Inflammatory macrophage (primary cell): ENCODE measurements at regions not wholly inside any gene's neighbourhood (a gene's known extent, or its start where the extent isn't known, plus 50 kb on each side); places are given as distances from the start of the nearest gene placed in this dataset.
"Not testable (repeated sequence)": the region's sequence is repeated elsewhere in the genome, so short reads cannot be mapped to it uniquely, and the experiment has no call there.

ENCODE experiments used
- DNase-seq, 2 donors: peaks; one replicate each; pipeline ENCODE4 v3.0.0-alpha.2; 2020 to 2022

DNA sequence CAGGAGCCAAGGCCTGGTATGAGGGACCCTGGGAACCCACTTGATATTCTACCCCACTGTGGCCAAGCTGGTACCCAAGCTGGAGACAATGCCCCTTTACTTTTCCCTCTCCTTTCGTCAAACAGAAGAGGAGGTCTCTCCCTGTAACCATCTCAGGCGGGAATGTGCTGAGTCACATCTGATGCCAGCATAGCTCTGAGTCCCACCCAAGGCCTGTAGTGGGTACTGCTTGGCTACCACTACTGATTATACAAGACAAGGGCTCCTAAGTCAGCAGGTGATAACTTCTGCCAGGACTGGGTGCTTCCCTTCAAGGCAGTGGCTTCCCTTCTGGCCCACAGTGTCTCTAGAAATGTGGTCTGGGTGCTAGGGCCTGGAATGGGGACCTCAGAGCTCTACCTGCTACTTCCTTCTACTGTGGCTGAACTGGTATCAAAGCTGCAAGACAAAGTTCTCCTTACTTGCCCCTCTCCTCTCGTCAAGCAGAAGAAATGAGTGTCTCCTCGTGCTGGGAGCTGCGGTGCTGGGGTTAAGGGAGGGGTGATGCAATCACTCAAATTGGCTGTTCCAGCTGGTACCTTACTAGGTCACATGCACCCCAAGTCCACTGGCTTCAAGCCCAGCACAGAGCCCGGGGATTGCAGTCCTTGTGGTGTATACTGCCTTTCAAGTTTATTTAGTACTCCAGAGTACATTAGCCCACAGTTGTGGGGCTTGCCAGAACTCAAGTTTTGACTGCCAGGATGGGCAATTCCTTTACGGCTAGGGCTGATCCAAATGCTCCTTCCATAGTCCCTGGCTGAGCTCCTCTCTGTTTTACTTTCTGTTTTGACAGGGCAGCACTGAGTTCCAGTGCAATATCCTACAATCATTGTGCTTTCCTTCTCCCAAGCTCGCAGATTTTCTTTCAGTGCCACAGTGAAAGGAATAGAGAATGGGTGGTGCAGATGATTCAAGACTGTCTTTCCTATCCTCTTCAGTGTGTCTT lies 419.7 kb upstream of the CNTN5 start:
- no peak for DNase-seq

DNA sequence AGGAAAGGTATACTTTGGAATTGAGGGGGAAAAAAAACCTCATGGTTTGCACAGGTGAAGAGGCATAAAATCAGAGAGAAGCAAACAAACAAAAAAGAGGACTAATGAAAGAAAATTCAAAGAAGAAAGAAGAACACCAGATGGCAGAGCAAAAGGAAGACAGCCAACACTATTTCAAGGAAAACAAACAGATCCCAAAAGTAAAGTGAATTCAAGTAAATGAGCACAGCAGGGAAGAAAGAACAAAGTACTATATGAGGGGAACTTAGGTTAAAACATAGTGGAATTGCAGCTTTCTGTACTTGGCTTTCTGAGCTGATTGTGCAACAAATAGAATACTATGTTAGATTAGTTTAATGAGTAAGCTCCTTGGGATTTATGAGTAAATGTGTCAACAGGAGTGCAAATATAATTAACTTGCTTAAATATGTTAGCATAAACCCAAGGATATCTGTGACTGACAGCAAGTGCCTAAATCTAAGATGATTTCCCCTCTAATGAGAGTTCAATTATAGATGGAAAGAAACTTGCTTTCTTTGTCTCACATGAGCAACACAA lies 404.6 kb upstream of the CNTN5 start:
- DNase-seq = no peak

- DNase-seq = no peak
Measured at GRCh38 chr11:98621767-98622166, 399.0 kb upstream of the CNTN5 start.

DNA sequence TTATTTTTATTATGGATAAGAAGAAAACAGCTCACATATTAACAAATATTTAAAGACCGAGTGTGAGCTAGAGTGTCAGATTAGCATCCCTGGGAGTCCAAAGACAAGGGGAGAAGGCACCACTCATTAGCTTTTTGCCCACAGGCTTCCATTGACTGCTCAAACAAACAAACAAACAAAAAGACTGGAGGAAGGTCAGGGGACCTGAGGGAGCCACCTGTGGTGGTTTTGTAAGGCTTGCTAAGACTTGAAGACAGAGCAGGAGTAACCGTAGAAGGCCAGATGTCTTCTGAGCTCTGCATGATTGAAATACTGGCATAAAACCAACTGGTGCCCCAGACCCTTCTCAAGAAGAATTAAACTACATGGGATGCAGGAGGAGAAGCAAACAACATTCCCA lies 395.2 kb upstream of the CNTN5 start:
- DNase-seq = no peak

DNA sequence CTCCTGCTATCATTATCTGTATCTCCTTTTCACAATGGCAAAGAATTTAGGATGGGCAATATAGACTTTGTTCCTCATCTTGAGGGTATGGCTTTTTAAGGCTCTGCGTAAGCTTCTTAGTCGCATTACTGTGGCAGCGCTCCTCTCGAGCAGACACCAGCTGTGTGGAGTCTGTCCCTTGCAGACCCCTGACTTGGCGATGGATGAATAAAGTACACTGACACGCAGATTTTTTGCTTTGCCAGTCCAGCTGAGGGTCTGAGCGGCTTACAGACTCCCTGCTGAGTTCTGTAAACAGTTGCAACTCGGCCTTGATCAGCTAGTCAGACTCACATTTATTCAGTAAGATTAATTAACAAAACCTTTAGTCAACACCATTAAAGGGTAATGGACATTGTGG lies 390.0 kb upstream of the CNTN5 start:
- no peak for DNase-seq

DNA sequence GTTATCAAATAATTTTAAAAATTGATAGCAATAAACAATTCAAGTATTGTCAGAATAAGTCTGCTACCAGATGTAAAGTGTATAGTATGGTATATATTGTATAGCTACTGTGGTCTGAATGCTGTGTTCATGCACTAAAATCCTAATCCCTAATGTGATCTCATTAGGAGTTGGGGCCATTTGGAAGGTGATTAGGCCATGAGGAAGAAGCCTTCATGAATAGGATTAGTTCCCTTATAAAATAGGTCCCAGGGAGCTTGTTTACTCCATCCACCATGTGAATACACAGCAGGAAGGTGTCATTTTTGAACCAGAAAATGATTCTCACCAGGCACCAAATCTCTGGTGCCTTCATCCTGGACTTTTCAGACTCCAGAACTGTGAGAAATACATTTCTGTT lies 363.0 kb upstream of the CNTN5 start:
- DNase-seq = no peak

DNA sequence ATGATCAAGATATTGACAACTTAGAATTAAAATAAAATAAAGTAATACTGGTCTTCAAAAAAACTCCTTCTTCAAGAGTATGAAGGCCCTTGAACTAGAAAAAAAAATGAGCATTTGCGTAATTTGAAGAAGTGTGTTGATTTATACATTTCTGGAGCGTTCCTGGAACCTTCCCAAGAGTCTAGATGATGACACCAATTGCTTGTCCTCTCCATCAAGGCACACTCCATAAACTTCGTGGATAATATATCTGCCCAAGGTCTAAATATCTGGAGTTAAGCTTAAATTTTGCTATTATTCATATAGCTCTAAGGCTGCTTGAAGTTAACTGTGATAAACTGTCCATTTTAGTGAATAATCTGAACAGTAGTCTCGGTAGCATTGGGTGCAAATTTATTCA lies 361.3 kb upstream of the CNTN5 start:
- no peak for DNase-seq

DNA sequence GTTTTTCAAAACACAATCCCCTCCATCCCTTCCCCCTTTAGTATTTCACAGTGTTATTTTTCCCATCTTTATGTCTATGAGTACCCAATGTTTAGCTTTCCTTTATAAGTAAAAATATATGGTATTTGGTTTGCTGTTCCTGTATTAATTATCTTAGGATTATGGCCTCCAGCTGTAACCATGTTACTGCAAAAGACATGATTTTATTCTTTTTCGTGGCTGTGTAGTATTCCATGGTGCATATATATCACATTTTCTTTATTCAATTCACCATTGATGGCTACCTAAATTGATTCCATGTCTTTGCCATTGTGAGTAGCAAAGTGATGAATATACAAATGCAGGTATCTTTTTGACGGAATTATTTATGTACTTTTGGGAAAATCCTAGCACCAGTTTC lies 346.4 kb upstream of the CNTN5 start:
- no peak for DNase-seq

GRCh38 chr11:98679673-98680072 lies 341.1 kb upstream of the CNTN5 start:
- no peak for DNase-seq

- no peak for DNase-seq
Measured at GRCh38 chr11:98701541-98701940, 319.2 kb upstream of the CNTN5 start.

DNA sequence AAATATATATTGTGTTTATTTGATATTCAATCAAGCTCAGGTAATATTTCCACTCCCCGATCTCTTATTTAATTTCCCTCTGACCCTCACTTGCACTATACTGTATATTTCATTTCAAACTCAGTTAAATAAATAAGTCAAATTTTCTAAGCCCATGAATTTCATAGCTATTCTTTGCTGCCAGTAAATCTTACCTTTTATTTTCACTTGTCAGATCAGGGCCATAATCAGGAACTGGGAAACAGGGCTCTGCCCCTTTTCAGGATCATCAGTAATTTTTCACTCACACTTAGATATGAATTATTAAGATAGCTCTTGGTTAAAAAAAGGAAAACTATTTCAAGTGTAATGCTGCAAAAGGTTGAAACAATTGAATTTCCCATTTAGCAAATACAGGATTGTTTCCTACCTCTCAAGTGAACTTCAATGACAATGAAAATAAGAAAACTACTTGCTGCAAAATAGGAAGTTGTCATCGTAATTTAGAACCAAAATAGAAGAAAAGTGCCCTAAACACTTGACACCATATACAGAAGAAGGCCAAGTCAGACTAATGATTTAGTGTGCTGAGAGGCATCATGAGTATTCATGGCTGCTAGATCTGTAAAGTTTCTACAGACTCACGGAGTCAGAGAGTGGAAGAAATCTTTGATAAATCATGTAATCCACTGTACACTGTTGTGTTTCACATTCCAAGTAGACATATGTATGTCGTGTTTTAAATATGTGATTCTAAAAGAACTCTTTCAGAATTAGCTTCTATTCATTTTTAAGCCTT lies 316.8 kb upstream of the CNTN5 start:
- DNase-seq = no peak

GRCh38 chr11:98710026-98710425 lies 310.7 kb upstream of the CNTN5 start:
- DNase-seq = no peak

- DNase-seq = no peak
Measured at GRCh38 chr11:98710986-98711385, 309.8 kb upstream of the CNTN5 start.

DNA sequence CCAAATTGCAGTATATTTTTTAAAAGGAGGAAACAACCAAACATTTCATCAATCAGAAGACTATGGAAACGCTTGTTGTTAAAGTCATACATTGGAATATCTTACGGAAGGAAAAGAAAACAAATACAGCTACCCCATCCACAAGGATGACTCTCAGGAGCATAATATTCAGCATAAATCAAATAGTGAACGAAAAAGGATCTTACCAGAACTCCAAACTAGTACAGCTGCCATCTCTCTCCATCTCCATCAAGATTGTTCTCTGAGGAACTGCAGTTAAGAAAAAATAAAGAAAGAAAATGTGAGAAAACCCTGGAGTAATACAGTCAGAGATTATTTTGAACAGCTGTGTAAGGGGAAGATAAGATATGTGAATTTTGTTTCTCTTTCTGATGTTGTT lies 299.8 kb upstream of the CNTN5 start:
- no peak for DNase-seq

- no peak for DNase-seq
Measured at GRCh38 chr11:98725471-98725870, 295.3 kb upstream of the CNTN5 start.

- DNase-seq = no peak
Measured at GRCh38 chr11:98728421-98728820, 292.3 kb upstream of the CNTN5 start.

- no peak for DNase-seq
Measured at GRCh38 chr11:98729118-98729517, 291.6 kb upstream of the CNTN5 start.

GRCh38 chr11:98732947-98733346 lies 287.8 kb upstream of the CNTN5 start:
- DNase-seq = no peak

- DNase-seq = not testable (repeated sequence)
Measured at GRCh38 chr11:98733378-98733777, 287.4 kb upstream of the CNTN5 start.

DNA sequence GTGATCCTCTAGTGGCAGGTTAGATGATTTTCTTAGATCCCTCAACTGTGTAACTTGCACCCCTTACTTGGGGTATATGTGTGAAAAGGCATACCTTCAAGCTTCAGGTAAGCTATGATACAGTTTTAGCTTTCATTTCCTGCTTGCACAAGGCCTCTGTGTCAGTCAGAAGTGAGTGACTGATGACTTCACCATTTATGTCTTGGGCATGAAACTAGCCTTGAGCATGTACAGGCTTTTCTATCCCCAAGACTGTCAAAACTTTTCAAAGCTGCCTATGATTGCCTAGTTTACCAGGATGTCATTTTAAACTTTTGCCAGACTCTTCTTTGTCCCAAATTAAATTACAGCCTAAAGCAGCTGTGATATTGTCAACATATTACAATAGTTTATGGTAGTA lies 286.1 kb upstream of the CNTN5 start:
- no peak for DNase-seq

DNA sequence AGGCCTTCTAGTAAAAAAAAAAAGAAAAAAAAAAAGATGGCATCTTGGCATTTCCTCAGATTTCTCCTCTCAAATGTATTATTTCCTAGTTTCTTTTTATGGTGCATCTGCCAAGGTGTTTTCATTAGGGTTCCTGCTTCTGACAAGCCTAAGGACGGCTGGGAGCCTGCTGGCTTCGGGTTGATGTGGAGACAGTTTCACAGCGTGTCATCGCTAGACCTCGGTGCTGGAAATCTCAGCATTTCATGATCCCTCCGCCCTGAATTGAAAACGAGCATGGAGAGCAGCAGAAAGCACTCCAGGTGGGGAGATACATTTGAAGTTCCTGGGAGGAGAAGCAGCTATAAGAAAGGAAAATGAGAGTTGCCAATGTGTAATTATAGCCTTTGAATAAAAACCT lies 283.9 kb upstream of the CNTN5 start:
- DNase-seq = no peak

DNA sequence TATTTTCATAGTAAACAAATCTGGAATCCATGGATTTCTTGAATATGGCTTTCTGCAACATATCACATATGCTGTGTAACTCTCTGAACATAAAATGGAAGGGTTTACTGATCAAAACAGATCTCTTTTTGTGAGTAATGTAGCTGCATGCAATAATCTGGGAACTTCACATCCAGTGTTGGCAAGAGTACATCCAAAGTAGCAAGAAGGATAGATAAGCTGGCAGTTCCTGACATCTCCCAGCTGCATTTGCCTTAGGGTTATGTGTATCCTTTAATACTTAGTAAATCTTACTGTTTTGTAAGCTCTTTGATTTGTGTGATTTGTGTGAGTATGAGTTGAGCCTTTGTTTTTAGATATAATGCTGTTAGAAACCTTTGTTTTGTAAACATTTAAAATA lies 280.4 kb upstream of the CNTN5 start:
- DNase-seq = no peak

DNA sequence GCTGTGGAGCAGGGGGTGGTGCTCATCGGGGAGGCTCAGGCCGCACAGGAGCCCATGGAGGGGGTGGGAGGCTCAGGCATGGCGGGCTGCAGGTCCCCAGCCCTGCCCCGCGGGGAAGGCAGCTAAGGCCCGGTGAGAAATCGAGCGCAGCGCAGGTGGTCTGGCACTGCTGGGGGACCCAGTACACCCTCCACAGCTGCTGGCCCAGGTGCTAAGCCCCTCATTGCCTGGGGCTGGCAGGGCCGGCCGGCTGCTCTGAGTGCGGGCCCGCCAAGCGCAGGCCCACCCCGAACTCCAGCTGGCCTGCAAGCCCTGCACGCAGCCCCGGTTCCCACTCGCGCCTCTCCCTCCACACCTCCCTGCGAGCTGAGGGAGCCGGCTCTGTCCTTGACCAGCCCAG lies 257.3 kb upstream of the CNTN5 start:
- not testable (repeated sequence) for DNase-seq

DNA sequence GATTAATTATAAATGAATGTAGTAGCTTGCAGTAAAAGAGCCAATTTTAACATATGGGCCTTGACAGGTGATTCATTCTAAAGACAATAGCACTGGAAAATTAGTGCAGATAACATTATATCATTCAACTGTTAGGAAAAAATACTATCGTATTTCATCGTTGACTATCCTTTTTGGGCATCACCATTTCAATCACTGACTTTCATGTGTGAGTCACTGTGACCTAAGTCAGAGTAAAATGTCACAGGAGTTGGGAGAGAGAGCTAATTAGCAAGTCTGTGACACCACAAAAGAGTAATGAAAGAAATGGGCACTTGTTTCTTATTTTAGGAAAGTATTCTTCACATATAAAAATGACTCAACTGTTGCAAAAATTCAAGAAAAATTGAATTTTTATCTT lies 253.8 kb upstream of the CNTN5 start:
- no peak for DNase-seq
